ENCODE measurements at regions not wholly inside any gene's neighbourhood (a gene's known extent, or its start where the extent isn't known, plus 50 kb on each side); places are given as distances from the start of the nearest gene placed in this dataset.

DNA sequence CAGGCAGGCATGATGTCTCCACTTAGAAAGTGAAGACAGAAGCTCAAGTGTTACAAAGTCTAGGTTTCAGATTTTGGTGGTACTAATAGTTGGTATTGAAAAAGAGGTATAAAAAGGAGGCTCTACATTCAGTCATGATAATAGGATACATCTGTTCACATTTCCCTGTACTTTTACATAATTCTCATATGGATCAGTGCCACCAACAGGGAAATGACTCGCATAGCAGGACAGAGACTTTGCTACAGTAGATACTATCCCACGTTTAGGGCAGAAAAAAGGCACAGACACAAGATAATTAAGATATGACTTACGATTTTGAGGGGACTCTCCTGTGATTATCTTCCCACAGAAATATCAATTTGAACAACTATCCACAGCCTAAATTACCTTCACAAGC, 1062.9 kb upstream of the EPHA6 start:
- WGBS, 2 donors: 58 to 75% methylated on average over 3 of the region's 3 CpGs
- no peak for ATAC-seq (ENCODE audit: insufficient read depth, low FRiP score)
- no peak overlapping the region for H3K4me3 ChIP-seq
- no peaks in the 10 kb centered on the region for H3K9me3 ChIP-seq (ENCODE audit: control insufficient read depth in 4 of 4, insufficient read depth in 3 of 4, low read length in 3 of 4)
- H3K27ac ChIP-seq (ENCODE audit: low read depth in 1 of 2, low read length in 1 of 2): no peak overlapping the region
- TF ChIP-seq, protein P1, sequence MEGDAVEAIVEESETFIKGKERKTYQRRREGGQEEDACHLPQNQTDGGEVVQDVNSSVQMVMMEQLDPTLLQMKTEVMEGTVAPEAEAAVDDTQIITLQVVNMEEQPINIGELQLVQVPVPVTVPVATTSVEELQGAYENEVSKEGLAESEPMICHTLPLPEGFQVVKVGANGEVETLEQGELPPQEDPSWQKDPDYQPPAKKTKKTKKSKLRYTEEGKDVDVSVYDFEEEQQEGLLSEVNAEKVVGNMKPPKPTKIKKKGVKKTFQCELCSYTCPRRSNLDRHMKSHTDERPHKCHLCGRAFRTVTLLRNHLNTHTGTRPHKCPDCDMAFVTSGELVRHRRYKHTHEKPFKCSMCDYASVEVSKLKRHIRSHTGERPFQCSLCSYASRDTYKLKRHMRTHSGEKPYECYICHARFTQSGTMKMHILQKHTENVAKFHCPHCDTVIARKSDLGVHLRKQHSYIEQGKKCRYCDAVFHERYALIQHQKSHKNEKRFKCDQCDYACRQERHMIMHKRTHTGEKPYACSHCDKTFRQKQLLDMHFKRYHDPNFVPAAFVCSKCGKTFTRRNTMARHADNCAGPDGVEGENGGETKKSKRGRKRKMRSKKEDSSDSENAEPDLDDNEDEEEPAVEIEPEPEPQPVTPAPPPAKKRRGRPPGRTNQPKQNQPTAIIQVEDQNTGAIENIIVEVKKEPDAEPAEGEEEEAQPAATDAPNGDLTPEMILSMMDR (IDR thresholded peaks at IDR 0.05; ENCODE audit: control extremely low read depth, extremely low read depth): no peak
- no peak for DNase-seq
- no peaks in the 10 kb centered on the region for H3K27me3 ChIP-seq (ENCODE audit: control insufficient read depth in 3 of 3, insufficient read depth in 3 of 3, low read length in 2 of 3)
- no peaks in the 10 kb centered on the region for H3K36me3 ChIP-seq (ENCODE audit: control insufficient read depth in 4 of 4, insufficient read depth in 4 of 4, low read length in 4 of 4)
- H3K9ac ChIP-seq (ENCODE audit: insufficient read depth in 1 of 2, low read length in 2 of 2): no peak overlapping the region
- H3K4me1 ChIP-seq (ENCODE audit: control insufficient read depth in 5 of 5, insufficient read depth in 5 of 5, low read length in 5 of 5): no peaks in the 10 kb centered on the region

DNA sequence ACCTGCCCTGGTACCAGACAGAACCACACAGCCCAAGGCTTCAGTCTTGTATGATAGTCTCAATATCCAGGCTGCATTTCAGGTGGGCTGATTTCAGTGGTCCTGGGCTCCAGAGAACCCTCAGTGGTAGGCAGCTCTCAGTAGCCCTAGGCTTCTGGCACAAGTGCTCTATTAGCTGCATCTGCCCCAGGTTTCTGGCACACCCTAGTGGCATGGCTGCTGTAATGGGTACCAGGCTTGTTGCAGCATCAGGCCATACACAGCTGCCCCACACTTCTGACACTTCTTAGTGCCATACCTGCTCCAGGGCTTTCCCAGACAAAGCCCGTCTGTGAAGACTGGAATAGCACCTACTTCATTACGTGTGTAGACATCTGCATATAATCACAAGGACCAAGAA, 1062.2 kb upstream of the EPHA6 start:
- Histone ChIP-seq H3K36me3 (ENCODE audit: control insufficient read depth in 4 of 4, insufficient read depth in 4 of 4, low read length in 4 of 4) (no peaks in the 10 kb centered on the region), H3K4me1 (ENCODE audit: control insufficient read depth in 5 of 5, insufficient read depth in 5 of 5, low read length in 5 of 5) (no peaks in the 10 kb centered on the region), H3K9ac (ENCODE audit: insufficient read depth in 1 of 2, low read length in 2 of 2) (no peak overlapping the region), H3K27me3 (ENCODE audit: control insufficient read depth in 3 of 3, insufficient read depth in 3 of 3, low read length in 2 of 3) (no peaks in the 10 kb centered on the region), H3K4me3 (no peak overlapping the region), H3K27ac (ENCODE audit: low read depth in 1 of 2, low read length in 1 of 2) (no peak overlapping the region), H3K9me3 (ENCODE audit: control insufficient read depth in 4 of 4, insufficient read depth in 3 of 4, low read length in 3 of 4) (no peaks in the 10 kb centered on the region)
- DNase-seq (no peak), ATAC-seq (ENCODE audit: insufficient read depth, low FRiP score) (no peak)
- TF ChIP-seq, protein P1 (IDR thresholded peaks at IDR 0.05; ENCODE audit: control extremely low read depth, extremely low read depth): no peak
- 85 to 89% methylated on average over 2 of the region's 2 CpGs for WGBS, 2 donors

GRCh38 chr3:95758707-95759106, 1055.7 kb upstream of the EPHA6 start:
- Histone ChIP-seq H3K36me3 (ENCODE audit: control insufficient read depth in 4 of 4, insufficient read depth in 4 of 4, low read length in 4 of 4) (no peaks in the 10 kb centered on the region), H3K27ac (ENCODE audit: low read depth in 1 of 2, low read length in 1 of 2) (no peak overlapping the region), H3K9me3 (ENCODE audit: control insufficient read depth in 4 of 4, insufficient read depth in 3 of 4, low read length in 3 of 4) (no peaks in the 10 kb centered on the region), H3K27me3 (ENCODE audit: control insufficient read depth in 3 of 3, insufficient read depth in 3 of 3, low read length in 2 of 3) (no peaks in the 10 kb centered on the region), H3K4me3 (no peak overlapping the region), H3K4me1 (ENCODE audit: control insufficient read depth in 5 of 5, insufficient read depth in 5 of 5, low read length in 5 of 5) (no peaks in the 10 kb centered on the region), H3K9ac (ENCODE audit: insufficient read depth in 1 of 2, low read length in 2 of 2) (no peak overlapping the region)
- DNase-seq: no peak
- no peak for ATAC-seq (ENCODE audit: insufficient read depth, low FRiP score)
- TF ChIP-seq, protein P1 (IDR thresholded peaks at IDR 0.05; ENCODE audit: control extremely low read depth, extremely low read depth): no peak
- 74 to 83% methylated on average over 4 of the region's 4 CpGs for WGBS, 2 donors

DNA sequence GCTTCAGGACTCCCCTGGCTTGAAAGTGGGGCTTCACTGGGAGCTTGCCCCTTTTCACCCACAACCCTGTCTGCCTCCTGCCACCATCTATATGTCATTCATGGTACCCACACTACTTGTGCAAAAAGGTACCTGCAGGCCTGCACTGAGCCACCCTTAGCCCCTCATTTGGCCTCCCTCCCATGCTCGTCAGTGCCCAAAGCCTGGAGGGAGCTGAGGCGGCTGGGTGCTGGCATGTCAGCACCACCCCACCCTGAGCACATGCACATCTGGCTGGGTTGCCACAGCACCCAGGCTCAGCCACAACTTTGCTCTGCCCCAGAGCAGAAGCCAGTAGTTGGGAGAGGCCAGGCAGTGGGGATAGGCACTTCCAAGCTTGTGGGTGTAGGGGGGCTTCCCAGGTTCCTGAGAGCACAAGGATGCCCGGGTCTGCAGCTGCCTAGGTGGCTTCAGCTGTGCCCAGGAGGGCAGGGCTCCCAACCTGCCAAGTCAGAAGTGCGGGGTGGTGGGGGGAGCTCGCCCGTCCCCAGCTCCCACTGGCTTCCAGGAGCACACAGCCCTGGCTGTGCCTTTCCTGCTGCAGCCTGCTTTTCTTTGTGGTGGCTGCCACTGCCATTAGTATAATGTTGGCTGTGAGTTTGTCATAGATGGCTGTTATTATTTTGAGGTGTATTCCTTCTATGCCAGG, 1054.6 kb upstream of the EPHA6 start:
- no peaks in the 10 kb centered on the region for H3K9me3 ChIP-seq (ENCODE audit: control insufficient read depth in 4 of 4, insufficient read depth in 3 of 4, low read length in 3 of 4)
- ATAC-seq (ENCODE audit: insufficient read depth, low FRiP score) (no peak), DNase-seq (no peak)
- H3K27me3 ChIP-seq (ENCODE audit: control insufficient read depth in 3 of 3, insufficient read depth in 3 of 3, low read length in 2 of 3): no peaks in the 10 kb centered on the region
- H3K36me3 ChIP-seq (ENCODE audit: control insufficient read depth in 4 of 4, insufficient read depth in 4 of 4, low read length in 4 of 4): no peaks in the 10 kb centered on the region
- TF ChIP-seq, protein P1 (IDR thresholded peaks at IDR 0.05; ENCODE audit: control extremely low read depth, extremely low read depth): no peak
- no peaks in the 10 kb centered on the region for H3K4me1 ChIP-seq (ENCODE audit: control insufficient read depth in 5 of 5, insufficient read depth in 5 of 5, low read length in 5 of 5)
- no peak overlapping the region for H3K27ac ChIP-seq (ENCODE audit: low read depth in 1 of 2, low read length in 1 of 2)
- H3K4me3 ChIP-seq: no peak overlapping the region
- H3K9ac ChIP-seq (ENCODE audit: insufficient read depth in 1 of 2, low read length in 2 of 2): no peak overlapping the region
- WGBS, 2 donors: 88 to 92% methylated on average over 6 of the region's 6 CpGs
